ENCODE measurements at regions not wholly inside any gene's neighbourhood (a gene's known extent, or its start where the extent isn't known, plus 50 kb on each side); places are given as distances from the start of the nearest gene placed in this dataset.

DNA sequence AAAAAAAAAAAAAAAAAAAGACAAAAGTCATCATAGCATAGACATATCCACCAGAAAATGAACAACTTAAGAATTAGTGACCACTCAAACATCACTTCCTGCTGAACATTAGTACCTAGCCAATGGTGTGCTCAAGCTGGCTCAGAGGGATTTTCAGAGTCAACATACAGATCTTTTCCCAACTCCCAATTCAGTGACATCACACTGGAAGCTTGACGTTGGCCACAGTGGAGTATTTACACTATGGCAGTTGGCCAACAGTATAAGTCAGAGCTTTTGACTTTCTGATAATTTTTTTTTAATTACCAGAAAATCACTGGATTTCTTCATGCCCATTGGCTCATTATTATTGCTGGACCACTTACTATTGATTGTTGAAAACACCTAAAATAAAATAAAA, 383.5 kb downstream of the ARHGEF28 start:
- Mint-ChIP-seq H3K4me3 (no peak overlapping the region), H3K9me3 (peaks cover 6% of the 10 kb centered on the region), H3K4me1 (no peaks in the 10 kb centered on the region), H3K36me3 (no peaks in the 10 kb centered on the region), H3K27me3 (ENCODE audit: insufficient read depth, low read depth) (peaks cover 2% of the 10 kb centered on the region), H3K27ac (no peak overlapping the region)
- no peaks in the 10 kb centered on the region for H3K27me3 ChIP-seq
- TF ChIP-seq EZH2 (IDR thresholded peaks at IDR 0.05) (no peak), EZH2phosphoT487 (IDR thresholded peaks at IDR 0.05) (no peak)
- TF ChIP-seq, protein P1, sequence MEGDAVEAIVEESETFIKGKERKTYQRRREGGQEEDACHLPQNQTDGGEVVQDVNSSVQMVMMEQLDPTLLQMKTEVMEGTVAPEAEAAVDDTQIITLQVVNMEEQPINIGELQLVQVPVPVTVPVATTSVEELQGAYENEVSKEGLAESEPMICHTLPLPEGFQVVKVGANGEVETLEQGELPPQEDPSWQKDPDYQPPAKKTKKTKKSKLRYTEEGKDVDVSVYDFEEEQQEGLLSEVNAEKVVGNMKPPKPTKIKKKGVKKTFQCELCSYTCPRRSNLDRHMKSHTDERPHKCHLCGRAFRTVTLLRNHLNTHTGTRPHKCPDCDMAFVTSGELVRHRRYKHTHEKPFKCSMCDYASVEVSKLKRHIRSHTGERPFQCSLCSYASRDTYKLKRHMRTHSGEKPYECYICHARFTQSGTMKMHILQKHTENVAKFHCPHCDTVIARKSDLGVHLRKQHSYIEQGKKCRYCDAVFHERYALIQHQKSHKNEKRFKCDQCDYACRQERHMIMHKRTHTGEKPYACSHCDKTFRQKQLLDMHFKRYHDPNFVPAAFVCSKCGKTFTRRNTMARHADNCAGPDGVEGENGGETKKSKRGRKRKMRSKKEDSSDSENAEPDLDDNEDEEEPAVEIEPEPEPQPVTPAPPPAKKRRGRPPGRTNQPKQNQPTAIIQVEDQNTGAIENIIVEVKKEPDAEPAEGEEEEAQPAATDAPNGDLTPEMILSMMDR (IDR thresholded peaks at IDR 0.05) = no peak
- peaks cover 3% of the 10 kb centered on the region for H3K4me1 ChIP-seq
- no peak for DNase-seq (ENCODE audit: low spot score)
- H3K4me2 ChIP-seq = no peak overlapping the region
- H3K79me2 ChIP-seq (ENCODE audit: low read depth) = no peaks in the 10 kb centered on the region
- H2AFZ ChIP-seq (replicated peaks) = no peak overlapping the region
- no peaks in the 10 kb centered on the region for H3K36me3 ChIP-seq
- no peak overlapping the region for H3K4me3 ChIP-seq
- H3F3A ChIP-seq (ENCODE audit: low read depth) = no peaks in the 10 kb centered on the region
- H4K20me1 ChIP-seq (ENCODE audit: low read depth) = no peaks in the 10 kb centered on the region
- H3K9me3 ChIP-seq (ENCODE audit: low read depth) = no peaks in the 10 kb centered on the region
- no peak overlapping the region for H3K27ac ChIP-seq
- no peak overlapping the region for H3K9ac ChIP-seq

GRCh38 chr5:74007193-74007592, 381.2 kb downstream of the ARHGEF28 start:
- Mint-ChIP-seq H3K36me3 (no peaks in the 10 kb centered on the region), H3K9me3 (peaks cover 6% of the 10 kb centered on the region), H3K27ac (no peak overlapping the region), H3K4me3 (no peak overlapping the region), H3K27me3 (ENCODE audit: insufficient read depth, low read depth) (no peaks in the 10 kb centered on the region), H3K4me1 (no peaks in the 10 kb centered on the region)
- Histone ChIP-seq H2AFZ (replicated peaks) (no peak overlapping the region), H3K9me3 (ENCODE audit: low read depth) (no peaks in the 10 kb centered on the region), H3F3A (ENCODE audit: low read depth) (no peaks in the 10 kb centered on the region), H3K79me2 (ENCODE audit: low read depth) (no peaks in the 10 kb centered on the region), H4K20me1 (ENCODE audit: low read depth) (no peaks in the 10 kb centered on the region), H3K4me3 (no peak overlapping the region), H3K9ac (no peak overlapping the region), H3K27ac (no peak overlapping the region), H3K4me2 (no peak overlapping the region), H3K27me3 (no peaks in the 10 kb centered on the region), H3K36me3 (no peaks in the 10 kb centered on the region), H3K4me1 (peaks cover 3% of the 10 kb centered on the region)
- TF ChIP-seq EZH2phosphoT487 (IDR thresholded peaks at IDR 0.05) = no peak
- TF ChIP-seq EZH2 (IDR thresholded peaks at IDR 0.05) = no peak
- TF ChIP-seq, protein P1 (IDR thresholded peaks at IDR 0.05) = no peak
- DNase-seq (ENCODE audit: low spot score) = no peak

- Histone ChIP-seq H3K4me1 (peaks cover 9% of the 10 kb centered on the region), H2AFZ (replicated peaks) (no peak overlapping the region), H3K4me2 (no peak overlapping the region), H4K20me1 (ENCODE audit: low read depth) (no peaks in the 10 kb centered on the region), H3K9me3 (ENCODE audit: low read depth) (no peaks in the 10 kb centered on the region), H3K4me3 (no peak overlapping the region), H3K27ac (no peak overlapping the region), H3K79me2 (ENCODE audit: low read depth) (no peaks in the 10 kb centered on the region), H3K9ac (no peak overlapping the region), H3F3A (ENCODE audit: low read depth) (no peaks in the 10 kb centered on the region), H3K27me3 (no peaks in the 10 kb centered on the region), H3K36me3 (no peaks in the 10 kb centered on the region)
- TF ChIP-seq EZH2 (IDR thresholded peaks at IDR 0.05) = no peak
- TF ChIP-seq, protein P1 (IDR thresholded peaks at IDR 0.05) = no peak
- Mint-ChIP-seq H3K36me3 (no peaks in the 10 kb centered on the region), H3K27me3 (ENCODE audit: insufficient read depth, low read depth) (no peaks in the 10 kb centered on the region), H3K4me1 (peaks cover 21% of the 10 kb centered on the region), H3K27ac (no peak overlapping the region), H3K9me3 (no peaks in the 10 kb centered on the region), H3K4me3 (no peak overlapping the region)
- no peak for DNase-seq (ENCODE audit: low spot score)
These were observed 373.3 kb downstream of the ARHGEF28 start for GRCh38 chr5:73999297-73999696.

- H3K4me2 ChIP-seq = no peak overlapping the region
- H3K27me3 Mint-ChIP-seq (ENCODE audit: insufficient read depth, low read depth) = peaks cover 3% of the 10 kb centered on the region
These were observed 372.5 kb downstream of the ARHGEF28 start for GRCh38 chr5:73998489-73998888.

More at GRCh38 chr5:73998489-73998888, 372.5 kb downstream of the ARHGEF28 start:
- Histone ChIP-seq H3K9ac (no peak overlapping the region), H3K9me3 (ENCODE audit: low read depth) (no peaks in the 10 kb centered on the region), H3K4me1 (peaks cover 9% of the 10 kb centered on the region), H3F3A (ENCODE audit: low read depth) (no peaks in the 10 kb centered on the region), H3K27me3 (no peaks in the 10 kb centered on the region), H3K36me3 (no peaks in the 10 kb centered on the region), H4K20me1 (ENCODE audit: low read depth) (no peaks in the 10 kb centered on the region), H3K4me3 (no peak overlapping the region), H3K79me2 (ENCODE audit: low read depth) (no peaks in the 10 kb centered on the region), H2AFZ (replicated peaks) (no peak overlapping the region), H3K27ac (no peak overlapping the region)
- no peak overlapping the region for H3K4me3 Mint-ChIP-seq
- no peaks in the 10 kb centered on the region for H3K36me3 Mint-ChIP-seq
- DNase-seq (ENCODE audit: low spot score) = no peak
- H3K27ac Mint-ChIP-seq = no peak overlapping the region
- peaks cover 26% of the 10 kb centered on the region for H3K4me1 Mint-ChIP-seq
- TF ChIP-seq EZH2phosphoT487 (IDR thresholded peaks at IDR 0.05) (no peak), EZH2 (IDR thresholded peaks at IDR 0.05) (no peak)
- TF ChIP-seq, protein P1 (IDR thresholded peaks at IDR 0.05) = no peak
- no peaks in the 10 kb centered on the region for H3K9me3 Mint-ChIP-seq
